Suprapubic skin (tissue), 3 donors: ENCODE measurements at regions not wholly inside any gene's neighbourhood (a gene's known extent, or its start where the extent isn't known, plus 50 kb on each side); places are given as distances from the start of the nearest gene placed in this dataset.

Experiments
- CTCF ChIP-seq, 2 donors: fragments of 200-600 bp in 1 of 2; fragments of 450-650 bp in 1 of 2; sonication (generic) in 1 of 2; IDR thresholded peaks; one replicate each; pipeline ENCODE4 v1.5.1; 2016 to 2019; ENCODE audit warnings: antibody characterized with exemption in 2 of 2, mild to moderate bottlenecking in 1 of 2, moderate library complexity in 1 of 2
- POLR2A ChIP-seq, 2 donors: fragments of 450-650 bp; IDR thresholded peaks; one replicate each; pipeline ENCODE4 v1.6.1; 2017; ENCODE audit warnings: antibody characterized with exemption in 2 of 2, mild to moderate bottlenecking in 2 of 2, moderate library complexity in 2 of 2

- no peak for TF ChIP-seq CTCF (IDR thresholded peaks at IDR 0.05)
- no peak for TF ChIP-seq POLR2A (IDR thresholded peaks at IDR 0.05)
Measured at GRCh38 chr2:67633212-67633856, 236.2 kb downstream of the ETAA1 start.
